Loucy (cell line): ENCODE measurements at regions not wholly inside any gene's neighbourhood (a gene's known extent, or its start where the extent isn't known, plus 50 kb on each side); places are given as distances from the start of the nearest gene placed in this dataset.
"Not testable (repeated sequence)": the region's sequence is repeated elsewhere in the genome, so short reads cannot be mapped to it uniquely, and the experiment has no call there.

Source experiments
- H2AFZ ChIP-seq: fragments of 200-600 bp; sonication (generic); 2 replicates; pipeline ENCODE4 v1.6.0; 2016; ENCODE audit warnings: antibody characterized with exemption, mild to moderate bottlenecking, low read length, moderate library complexity
- H3F3A ChIP-seq: fragments of 200-600 bp; 2 replicates; pipeline ENCODE4 v1.6.0; 2016; ENCODE audit warnings: antibody characterized with exemption, low read depth, mild to moderate bottlenecking
- H3K27me3 ChIP-seq: fragments of 200-600 bp; sonication (generic); 2 replicates; pipeline ENCODE4 v1.6.1; 2014; ENCODE audit warnings: low read length, mild to moderate bottlenecking; ENCODE audit not compliant: insufficient read depth, poor library complexity, severe bottlenecking
- H3K36me3 ChIP-seq: fragments of 200-600 bp; sonication (generic); 2 replicates; pipeline ENCODE4 v1.6.1; 2016; ENCODE audit warnings: low read length; ENCODE audit not compliant: insufficient read depth
- H3K4me1 ChIP-seq: fragments of 200-600 bp; sonication (generic); 2 replicates; pipeline ENCODE4 v1.5.1; 2014; ENCODE audit warnings: low read length, mild to moderate bottlenecking; ENCODE audit not compliant: insufficient read depth, poor library complexity, severe bottlenecking
- H3K4me2 ChIP-seq: fragments of 200-600 bp; sonication (generic); 2 replicates; pipeline ENCODE4 v1.6.0; 2014; ENCODE audit warnings: antibody characterized with exemption, low read length, low read depth, mild to moderate bottlenecking; ENCODE audit not compliant: poor library complexity, severe bottlenecking
- H3K4me3 ChIP-seq: fragments of 200-600 bp; sonication (generic); 2 replicates; pipeline ENCODE4 v1.5.1; 2014; ENCODE audit warnings: low read length, mild to moderate bottlenecking, mixed read lengths; ENCODE audit not compliant: poor library complexity, severe bottlenecking
- H3K79me2 ChIP-seq: fragments of 200-600 bp; sonication (generic); 2 replicates; pipeline ENCODE4 v1.6.1; 2014; ENCODE audit warnings: low read length; ENCODE audit not compliant: insufficient read depth
- H3K9ac ChIP-seq: fragments of 200-600 bp; sonication (generic); 2 replicates; pipeline ENCODE4 v1.6.0; 2014; ENCODE audit warnings: mild to moderate bottlenecking, low read depth, low read length, moderate library complexity; ENCODE audit not compliant: poor library complexity, severe bottlenecking
- H3K9me2 ChIP-seq: fragments of 200-600 bp; sonication (generic); replicated peaks from 2 replicates; pipeline ENCODE4 v1.6.1; 2016; ENCODE audit warnings: low read depth, low read length, mixed read lengths
- H3K9me3 ChIP-seq: fragments of 200-600 bp; sonication (generic); 2 replicates; pipeline ENCODE4 v1.6.1; 2014; ENCODE audit warnings: mild to moderate bottlenecking, antibody characterized with exemption, low read length, low read depth; ENCODE audit not compliant: insufficient read depth
- H4K20me1 ChIP-seq: fragments of 200-600 bp; sonication (generic); 2 replicates; pipeline ENCODE4 v1.6.0; 2014; ENCODE audit warnings: antibody characterized with exemption, low read length, mild to moderate bottlenecking; ENCODE audit not compliant: insufficient read depth, poor library complexity, severe bottlenecking
- CTCF ChIP-seq: fragments of 200-600 bp; sonication (generic); conservative IDR thresholded peaks from 2 replicates; pipeline ENCODE4 v1.5.1; 2014; ENCODE audit warnings: mild to moderate bottlenecking, antibody characterized with exemption, low read length
- EZH2phosphoT487 ChIP-seq: fragments of 200-600 bp; IDR thresholded peaks from 2 replicates; pipeline ENCODE4 v1.6.1; 2018; ENCODE audit warnings: antibody characterized with exemption, mild to moderate bottlenecking, moderate library complexity, borderline replicate concordance

- H3F3A ChIP-seq, result no peaks in the 10 kb centered on the region
- no peaks in the 10 kb centered on the region for H3K4me1 ChIP-seq
- no peak for TF ChIP-seq EZH2phosphoT487
- TF ChIP-seq CTCF, result no peak
Measured at GRCh38 chr2:20115374-20115773, 63.9 kb upstream of the LAPTM4A start.

DNA sequence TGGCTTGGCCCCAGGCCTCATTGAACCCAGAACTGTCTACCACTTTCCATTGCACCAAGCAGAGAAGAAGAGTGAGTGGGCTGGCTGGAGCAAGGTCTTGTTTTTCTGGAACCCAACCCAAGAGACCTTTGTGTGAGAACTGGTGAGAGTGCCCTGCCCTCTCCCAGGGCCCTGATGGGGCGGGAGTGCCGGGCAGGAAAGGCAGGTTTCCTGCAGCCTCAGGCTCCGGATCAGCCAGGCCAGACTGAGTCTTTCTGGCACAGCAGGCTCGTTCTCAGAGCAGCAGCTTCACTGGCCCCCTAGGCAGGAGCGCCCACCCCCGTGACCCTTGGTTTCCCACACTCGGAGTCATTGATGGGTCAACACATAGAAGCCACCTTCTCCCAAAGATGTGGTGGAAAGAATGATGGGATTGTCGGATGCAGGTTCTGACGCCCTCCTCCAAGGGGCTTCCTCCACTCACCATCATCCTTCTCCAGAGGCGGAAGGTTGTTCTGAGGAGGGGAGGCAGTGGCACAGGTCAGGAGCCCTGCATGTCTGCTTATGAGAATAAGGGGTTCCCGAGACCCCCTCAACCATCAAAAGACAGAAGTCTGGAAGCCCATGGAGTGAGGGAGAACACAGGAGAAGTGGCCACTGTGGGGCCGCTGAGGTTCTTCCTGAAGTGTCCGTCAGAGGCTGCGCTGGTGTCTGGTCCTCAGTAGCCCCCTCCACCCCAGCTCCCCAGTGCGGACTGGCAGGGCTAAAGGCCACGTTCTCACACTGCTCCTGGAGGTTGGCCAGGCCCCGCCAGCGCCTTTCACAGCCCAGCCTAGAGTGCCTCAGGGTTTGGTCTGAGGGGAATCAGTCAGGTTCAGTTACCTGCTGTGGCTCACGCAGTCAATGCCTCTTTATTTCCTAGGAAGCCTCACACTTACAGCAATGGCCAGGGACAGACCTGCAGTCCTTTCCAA is 62.8 kb upstream of the LAPTM4A start:
- Histone ChIP-seq H3K27me3 (no peaks in the 10 kb centered on the region), H3K9me2 (no peaks in the 10 kb centered on the region), H2AFZ (no peak overlapping the region), H3F3A (no peaks in the 10 kb centered on the region), H3K9ac (no peak overlapping the region), H3K4me3 (no peak overlapping the region), H4K20me1 (no peaks in the 10 kb centered on the region), H3K9me3 (no peaks in the 10 kb centered on the region), H3K79me2 (no peaks in the 10 kb centered on the region), H3K36me3 (no peaks in the 10 kb centered on the region), H3K4me1 (no peaks in the 10 kb centered on the region), H3K4me2 (no peak overlapping the region)
- no peak for TF ChIP-seq CTCF
- no peak for TF ChIP-seq EZH2phosphoT487

More at GRCh38 chr2:20115374-20115773, 63.9 kb upstream of the LAPTM4A start:
- Histone ChIP-seq H3K27me3 (no peaks in the 10 kb centered on the region), H4K20me1 (no peaks in the 10 kb centered on the region), H3K4me3 (no peak overlapping the region), H3K36me3 (no peaks in the 10 kb centered on the region), H2AFZ (no peak overlapping the region), H3K79me2 (no peaks in the 10 kb centered on the region), H3K9me3 (no peaks in the 10 kb centered on the region), H3K9me2 (no peaks in the 10 kb centered on the region), H3K9ac (no peak overlapping the region), H3K4me2 (no peak overlapping the region)

DNA sequence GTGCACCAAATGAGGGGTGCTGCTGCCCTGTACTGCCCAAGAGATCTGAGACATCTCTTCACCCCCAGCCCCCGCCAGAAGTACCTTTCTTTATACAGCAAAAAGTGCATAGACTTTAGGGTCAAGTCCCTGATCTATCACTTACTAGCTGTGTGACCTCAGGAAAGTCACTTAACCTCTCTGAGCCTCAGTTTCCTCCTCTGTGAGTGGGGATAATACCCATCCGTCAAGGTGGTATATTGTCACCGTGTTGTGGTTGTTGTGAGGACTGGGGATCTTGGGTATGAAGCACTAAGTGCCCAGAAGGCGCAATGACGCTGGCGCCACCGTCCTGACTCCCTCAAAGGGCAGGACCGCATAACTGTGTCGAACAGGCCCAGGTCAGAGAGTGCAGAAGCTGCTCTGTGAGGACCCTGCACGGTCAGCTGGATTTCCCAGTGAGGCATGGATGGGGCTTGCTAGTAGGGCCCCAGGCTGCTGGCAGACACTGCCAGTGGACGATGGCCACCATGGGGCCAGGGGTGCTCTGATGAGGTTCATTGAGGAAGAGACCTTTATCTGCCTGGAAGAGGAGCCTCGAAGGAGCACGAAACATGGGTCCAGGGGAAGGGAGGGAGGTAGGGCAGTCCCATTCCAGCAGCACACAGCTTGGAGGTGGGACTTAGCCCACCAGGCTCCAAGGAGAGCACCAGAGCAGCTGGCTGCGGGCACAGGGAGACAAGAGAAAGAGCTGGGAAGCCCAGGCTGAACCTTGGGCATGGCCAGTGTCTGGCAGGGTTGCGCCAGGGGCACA is 61.8 kb upstream of the LAPTM4A start:
- no peaks in the 10 kb centered on the region for H3K9me2 ChIP-seq
- no peak overlapping the region for H3K9ac ChIP-seq
- no peaks in the 10 kb centered on the region for H4K20me1 ChIP-seq
- no peak for TF ChIP-seq EZH2phosphoT487
- TF ChIP-seq CTCF, result no peak
- no peak overlapping the region for H2AFZ ChIP-seq
- H3K27me3 ChIP-seq, result no peaks in the 10 kb centered on the region
- H3F3A ChIP-seq, result no peaks in the 10 kb centered on the region
- no peaks in the 10 kb centered on the region for H3K79me2 ChIP-seq
- no peak overlapping the region for H3K4me2 ChIP-seq
- H3K36me3 ChIP-seq, result no peaks in the 10 kb centered on the region
- H3K9me3 ChIP-seq, result no peaks in the 10 kb centered on the region
- H3K4me1 ChIP-seq, result no peaks in the 10 kb centered on the region
- no peak overlapping the region for H3K4me3 ChIP-seq

- H2AFZ ChIP-seq, H3K27me3 ChIP-seq, H3K9me3 ChIP-seq: not testable (repeated sequence)
Measured at GRCh38 chr2:20112361-20112760, 60.9 kb upstream of the LAPTM4A start.

More at GRCh38 chr2:20112361-20112760, 60.9 kb upstream of the LAPTM4A start:
- not testable (repeated sequence) for H3K4me1 ChIP-seq, H3K4me2 ChIP-seq, H3F3A ChIP-seq, H3K9ac ChIP-seq, H4K20me1 ChIP-seq, H3K79me2 ChIP-seq, H3K4me3 ChIP-seq, H3K36me3 ChIP-seq, H3K9me2 ChIP-seq
